Gastrocnemius medialis (tissue), 4 donors: ENCODE measurements at regions not wholly inside any gene's neighbourhood (a gene's known extent, or its start where the extent isn't known, plus 50 kb on each side); places are given as distances from the start of the nearest gene placed in this dataset.
A peak's percentile ranks its signal among the peaks of the same experiment; 100 is the strongest.

ENCODE experiments used
- ATAC-seq, 2 donors: fragments of 150-250 bp; one replicate each; pipeline ENCODE4 v1.9.1; 2016
- DNase-seq, 2 donors: peaks; one replicate each; pipeline ENCODE4 v3.0.0-alpha.2; 2019
- H3K27ac ChIP-seq, 4 donors: fragments of 200-600 bp; sonication (generic); 1 replicate in 1 of 4; 2 replicates in 3 of 4; pipeline ENCODE4 v1.5.1; 2016 to 2018; ENCODE audit warnings: mild to moderate bottlenecking in 2 of 4, moderate library complexity in 1 of 4
- H3K27me3 ChIP-seq, 3 donors: fragments of 200-600 bp; sonication (generic) in 2 of 3; 1 replicate in 1 of 3; 2 replicates in 2 of 3; pipeline versions ENCODE4 v1.5.1 to v1.6.0; 2016 to 2019; ENCODE audit warnings: mild to moderate bottlenecking in 1 of 3, moderate library complexity in 1 of 3
- H3K36me3 ChIP-seq, 2 donors: fragments of 200-600 bp; sonication (generic) in 1 of 2; one replicate each; pipeline ENCODE4 v1.5.1; 2017 to 2018
- H3K4me1 ChIP-seq, 2 donors: fragments of 200-600 bp; sonication (generic) in 1 of 2; one replicate each; pipeline ENCODE4 v1.5.1; 2016 to 2017; ENCODE audit warnings: mild to moderate bottlenecking in 2 of 2
- H3K4me3 ChIP-seq, 4 donors: fragments of 200-600 bp; sonication (generic) in 3 of 4; 1 replicate in 1 of 4; 2 replicates in 3 of 4; pipeline ENCODE4 v1.5.1; 2016 to 2019; ENCODE audit warnings: mild to moderate bottlenecking in 2 of 4
- H3K9me3 ChIP-seq, 3 donors: fragments of 200-600 bp; sonication (generic) in 2 of 3; 1 replicate in 1 of 3; 2 replicates in 2 of 3; pipeline ENCODE4 v1.5.1; 2016 to 2019
- CTCF ChIP-seq, 5 experiments: fragments of 450-650 bp in 3 of 5; fragments of 200-600 bp in 2 of 5; sonication (generic) in 2 of 5; IDR thresholded peaks in 4 of 5; conservative IDR thresholded peaks in 1 of 5; 1 replicate in 4 of 5; 2 replicates in 1 of 5; pipeline ENCODE4 v1.5.1; 2016 to 2019; ENCODE audit warnings: antibody characterized with exemption in 5 of 5, mild to moderate bottlenecking in 3 of 5, moderate library complexity in 3 of 5
- POLR2A ChIP-seq, 2 donors: fragments of 450-650 bp; IDR thresholded peaks; one replicate each; pipeline ENCODE4 v1.6.1; 2017; ENCODE audit warnings: antibody characterized with exemption in 2 of 2, mild to moderate bottlenecking in 2 of 2, moderate library complexity in 2 of 2
- in situ Hi-C, 4 donors: fragments of 200-750 bp; cut with MboI; loops; one replicate each; pipeline versions ENCODE4 v1.15.0 to v1.8.0; 2017; ENCODE audit warnings: low sequenced_read_pairs in 4 of 4
- intact Hi-C: fragments of 100-400 bp; cut with DNase I; formaldehyde crosslinking; loops from one replicate; pipeline ENCODE4 v1.15.1; 2023; ENCODE audit warnings: low total_unique reads

DNA sequence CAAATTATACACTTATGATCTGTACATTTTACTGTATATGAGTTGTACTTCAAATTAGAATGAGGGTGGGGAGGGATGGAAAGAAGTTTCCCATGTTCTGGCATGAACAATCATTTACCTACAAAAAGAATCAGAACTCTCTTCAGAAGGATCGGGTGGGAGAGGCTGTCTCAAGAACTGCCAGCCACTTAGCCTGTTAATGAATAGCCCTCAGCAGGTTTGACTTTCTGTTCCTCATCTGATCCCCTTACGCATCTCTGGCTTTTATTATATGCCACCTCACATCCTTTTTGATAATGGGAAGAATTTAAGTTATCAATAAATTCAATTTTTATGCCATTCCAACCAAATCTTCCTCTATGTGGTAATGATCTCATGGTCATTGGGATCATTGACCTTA, 168.3 kb upstream of the TGFBR2 start:
- no peaks in the 10 kb centered on the region for H3K9me3 ChIP-seq
- no peaks in the 10 kb centered on the region for H3K27me3 ChIP-seq
- peak overlapping the region in 1 of 4 donors; percentile 14 for H3K27ac ChIP-seq
- TF ChIP-seq POLR2A (IDR thresholded peaks at IDR 0.05) (no peak), CTCF (IDR thresholded peaks at IDR 0.05 in 4 of 5, conservative IDR thresholded peaks at IDR 0.05 in 1 of 5) (no peak)
- no peak for DNase-seq
- peaks cover 18 to 36% of the 10 kb centered on the region in 2 donors for H3K4me1 ChIP-seq
- in situ Hi-C loops: no loop called here
- ATAC-seq: no peak
- no peak overlapping the region for H3K4me3 ChIP-seq
- intact Hi-C loops: no loop called here
- no peaks in the 10 kb centered on the region for H3K36me3 ChIP-seq

- Histone ChIP-seq H3K27me3 (no peaks in the 10 kb centered on the region), H3K4me1 (peaks cover 18 to 36% of the 10 kb centered on the region in 2 donors), H3K9me3 (no peaks in the 10 kb centered on the region), H3K27ac (peak overlapping the region in 2 of 4 donors; percentile 72 to 81), H3K4me3 (no peak overlapping the region), H3K36me3 (no peaks in the 10 kb centered on the region)
- TF ChIP-seq POLR2A (IDR thresholded peaks at IDR 0.05) (no peak), CTCF (IDR thresholded peaks at IDR 0.05 in 4 of 5, conservative IDR thresholded peaks at IDR 0.05 in 1 of 5) (no peak)
- in situ Hi-C loops (no loop called here), intact Hi-C loops (loop anchor here (10.0 kb wide), 1 partner anchor 165 kb away; the partner anchor contains the start of gene TGFBR2)
- ATAC-seq (no peak), DNase-seq (no peak)
Measured at GRCh38 chr3:30439451-30440053, 166.8 kb upstream of the TGFBR2 start.

- in situ Hi-C loops: no loop called here
- intact Hi-C loops: loop anchor here (10.0 kb wide), 1 partner anchor 165 kb away; the partner anchor contains the start of gene TGFBR2
- no peak overlapping the region for H3K4me3 ChIP-seq
- no peaks in the 10 kb centered on the region for H3K9me3 ChIP-seq
- no peak for DNase-seq
- no peaks in the 10 kb centered on the region for H3K36me3 ChIP-seq
- peak overlapping the region; percentile 55 to 81 (median 70) for H3K27ac ChIP-seq
- TF ChIP-seq CTCF (IDR thresholded peaks at IDR 0.05 in 4 of 5, conservative IDR thresholded peaks at IDR 0.05 in 1 of 5) (no peak), POLR2A (IDR thresholded peaks at IDR 0.05) (no peak)
- ATAC-seq: no peak
- H3K27me3 ChIP-seq: no peaks in the 10 kb centered on the region
- H3K4me1 ChIP-seq: peaks cover 18 to 36% of the 10 kb centered on the region in 2 donors
Measured at GRCh38 chr3:30440147-30440604, 166.2 kb upstream of the TGFBR2 start.

DNA sequence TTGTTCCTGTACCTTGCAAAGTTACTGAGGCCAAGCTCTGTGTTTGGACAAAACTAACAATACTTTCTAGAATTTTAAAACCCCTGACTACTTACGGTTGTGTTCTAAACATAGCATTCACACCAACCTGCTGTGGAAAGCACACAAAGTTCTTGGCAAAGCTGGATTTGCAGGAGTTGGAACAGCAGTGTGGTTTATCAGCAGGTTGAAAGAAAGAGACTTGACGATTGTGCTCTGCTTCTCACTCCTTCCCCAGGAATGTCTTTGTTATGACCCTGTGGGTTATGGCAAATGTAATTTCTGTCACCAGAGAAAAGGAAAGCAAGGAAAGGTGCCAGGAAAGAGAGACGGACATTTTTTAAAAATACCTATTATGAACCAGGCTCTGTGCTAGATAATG, 165.5 kb upstream of the TGFBR2 start:
- DNase-seq: peak; percentile 55 to 58

More for the DNA sequence above, 165.5 kb upstream of the TGFBR2 start:
- H3K36me3 ChIP-seq: no peaks in the 10 kb centered on the region
- no peak for TF ChIP-seq CTCF (IDR thresholded peaks at IDR 0.05 in 4 of 5, conservative IDR thresholded peaks at IDR 0.05 in 1 of 5)
- no peak for TF ChIP-seq POLR2A (IDR thresholded peaks at IDR 0.05)
- intact Hi-C loops: loop anchor here (10.0 kb wide), 1 partner anchor 164 kb away; the partner anchor contains the start of gene TGFBR2
- H3K4me3 ChIP-seq: peak overlapping the region in 2 of 4 donors; percentile 17 to 28
- no peaks in the 10 kb centered on the region for H3K9me3 ChIP-seq
- H3K27ac ChIP-seq: peak overlapping the region; percentile 55 to 81 (median 70)
- in situ Hi-C loops: no loop called here
- H3K27me3 ChIP-seq: no peaks in the 10 kb centered on the region
- H3K4me1 ChIP-seq: peaks cover 18 to 30% of the 10 kb centered on the region in 2 donors
- peak; percentile 94 to 98 for ATAC-seq
